SK-N-MC (cell line): ENCODE measurements at regions not wholly inside any gene's neighbourhood (a gene's known extent, or its start where the extent isn't known, plus 50 kb on each side); places are given as distances from the start of the nearest gene placed in this dataset.

Experiments
- EZH2 ChIP-seq: fragments of 200-600 bp; sonication (generic); IDR thresholded peaks from one replicate; pipeline ENCODE4 v1.6.1; 2017; ENCODE audit warnings: antibody characterized with exemption
- FOXP2 ChIP-seq: optimal IDR thresholded peaks from 2 replicates; pipeline ENCODE3; 2011; ENCODE audit warnings: mild to moderate bottlenecking, moderate library complexity; ENCODE audit not compliant: insufficient read depth; ENCODE audit errors: extremely low read length, control extremely low read depth
- POLR2AphosphoS5 ChIP-seq: IDR thresholded peaks from 2 replicates; pipeline ENCODE4 v1.6.1; 2012; ENCODE audit warnings: mild to moderate bottlenecking, low read depth, low read length, borderline replicate concordance

GRCh38 chr6:108737594-108738546, 110.4 kb upstream of the ARMC2 start:
- no peak for TF ChIP-seq EZH2
- no peak for TF ChIP-seq POLR2AphosphoS5
- TF ChIP-seq FOXP2, result no peak
